CD4-positive, alpha-beta T cell (primary cell): ENCODE measurements at regions not wholly inside any gene's neighbourhood (a gene's known extent, or its start where the extent isn't known, plus 50 kb on each side); places are given as distances from the start of the nearest gene placed in this dataset.

Source experiments
- ATAC-seq: fragments of 200-7000 bp; cut with Tn5 transposase; one replicate; pipeline ENCODE4 v1.10.0; 2022; ENCODE audit warnings: mild to moderate bottlenecking; ENCODE audit not compliant: poor library complexity
- CTCF ChIA-PET: fragments of 350-600 bp; sonication (Branson Sonifier 250); formaldehyde crosslinking; loops from one replicate; lab custom pipeline; 2021; ENCODE audit warnings: antibody characterized with exemption, inconsistent platforms; lab: Charles Lee
- POLR2A ChIA-PET: fragments of 350-600 bp; sonication (Branson Sonifier 250); formaldehyde crosslinking; loops from one replicate; lab custom pipeline; 2021; ENCODE audit warnings: antibody characterized with exemption, inconsistent platforms; lab: Charles Lee
- DNase-seq, 14 experiments: peaks; one replicate each; pipeline ENCODE4 v3.0.0-alpha.2; 2013 to 2020; ENCODE audit warnings: mixed read lengths in 2 of 14
- H3K27ac ChIP-seq, 2 donors: one replicate each; pipeline versions ENCODE4 v1.5.1 to v1.7.0; 2013; ENCODE audit warnings: low read length in 2 of 2, low read depth in 1 of 2, mild to moderate bottlenecking in 1 of 2
- H3K27me3 ChIP-seq, 2 experiments: 1 replicate in 1 of 2; 2 replicates in 1 of 2; pipeline versions ENCODE4 v1.6.1 to v1.7.0; 2013; ENCODE audit warnings: low read length in 2 of 2, control low read depth in 1 of 2, mild to moderate bottlenecking in 1 of 2, moderate library complexity in 1 of 2; ENCODE audit not compliant: insufficient read depth in 2 of 2, control insufficient read depth in 1 of 2
- H3K36me3 ChIP-seq: one replicate; pipeline ENCODE4 v1.6.1; 2013; ENCODE audit warnings: low read length, control low read depth; ENCODE audit not compliant: insufficient read depth
- H3K4me1 ChIP-seq: one replicate; pipeline ENCODE4 v1.6.1; 2013; ENCODE audit warnings: low read length, control low read depth; ENCODE audit not compliant: insufficient read depth
- H3K4me3 ChIP-seq: one replicate; pipeline ENCODE4 v1.5.1; 2013; ENCODE audit warnings: mild to moderate bottlenecking, low read length, moderate library complexity
- H3K9me3 ChIP-seq, 2 experiments: 1 replicate in 1 of 2; 2 replicates in 1 of 2; pipeline versions ENCODE4 v1.6.1 to v1.7.0; 2013; ENCODE audit warnings: low read length in 2 of 2, mild to moderate bottlenecking in 2 of 2, control low read depth in 1 of 2, moderate library complexity in 1 of 2; ENCODE audit not compliant: control insufficient read depth in 1 of 2, insufficient read depth in 1 of 2
- H3K27ac Mint-ChIP-seq: one replicate; pipeline ENCODE4 v1.8.0; 2020; ENCODE audit warnings: mixed read lengths
- H3K27me3 Mint-ChIP-seq: one replicate; pipeline ENCODE4 v1.8.0; 2021; ENCODE audit warnings: mixed read lengths
- H3K36me3 Mint-ChIP-seq: one replicate; pipeline ENCODE4 v1.8.0; 2021; ENCODE audit warnings: low read depth, mixed read lengths
- H3K4me1 Mint-ChIP-seq: one replicate; pipeline ENCODE4 v1.8.0; 2021; ENCODE audit warnings: low read depth, mixed read lengths
- H3K4me3 Mint-ChIP-seq: one replicate; pipeline ENCODE4 v1.8.0; 2020; ENCODE audit warnings: mild to moderate bottlenecking, mixed read lengths
- H3K9me3 Mint-ChIP-seq: one replicate; pipeline ENCODE4 v1.8.0; 2020; ENCODE audit warnings: mixed read lengths
- intact Hi-C, 2 experiments: fragments of 100-400 bp; cut with DNase I in 1 of 2; cut with micrococcal nuclease in 1 of 2; formaldehyde crosslinking; loops; one replicate each; pipeline versions ENCODE4 v1.15.1 to v1.9.0; 2023 to 2025; cut with DNase I, micrococcal nuclease
- TF ChIP-seq, protein P1 (sequence below): fragments of 200-600 bp; IDR thresholded peaks from one replicate; pipeline ENCODE4 v1.8.0; 2022; ENCODE audit warnings: antibody characterized with exemption, mild to moderate bottlenecking

DNA sequence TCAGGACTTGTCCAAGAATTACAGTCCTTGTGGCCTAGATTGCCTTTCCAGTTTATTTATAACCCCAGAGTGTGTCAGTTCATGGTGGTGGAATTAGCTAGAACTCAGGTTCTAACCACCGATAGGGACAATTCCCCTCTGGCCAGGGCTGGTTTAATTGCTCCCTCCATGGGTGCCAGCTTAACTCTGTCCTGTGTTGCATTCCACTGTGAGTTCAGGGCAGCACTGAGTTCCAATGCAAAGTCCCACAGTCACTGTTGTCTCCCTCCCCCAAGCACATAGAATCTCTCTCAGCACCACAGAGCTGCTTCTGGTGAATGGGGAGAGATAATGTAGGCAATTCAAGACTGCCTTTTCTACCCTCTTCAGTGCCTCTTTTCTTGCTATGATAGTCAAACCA is 82.5 kb upstream of the TNFRSF21 start:
- H3K9me3 ChIP-seq: peaks cover 0 to 10% of the 10 kb centered on the region in 2 experiments
- DNase-seq (no peak), ATAC-seq (no peak)
- Mint-ChIP-seq H3K9me3 (peaks cover 6% of the 10 kb centered on the region), H3K4me3 (no peak overlapping the region), H3K27me3 (peaks cover 3% of the 10 kb centered on the region), H3K4me1 (no peaks in the 10 kb centered on the region), H3K27ac (no peak overlapping the region), H3K36me3 (peaks cover 6% of the 10 kb centered on the region)
- no peaks in the 10 kb centered on the region for H3K4me1 ChIP-seq
- no peaks in the 10 kb centered on the region for H3K36me3 ChIP-seq
- intact Hi-C loops: no loop called here
- no peak overlapping the region for H3K27ac ChIP-seq
- CTCF ChIA-PET: no interaction called here
- H3K4me3 ChIP-seq: no peak overlapping the region
- POLR2A ChIA-PET: no interaction called here
- H3K27me3 ChIP-seq: no peaks in the 10 kb centered on the region
- TF ChIP-seq, protein P1, sequence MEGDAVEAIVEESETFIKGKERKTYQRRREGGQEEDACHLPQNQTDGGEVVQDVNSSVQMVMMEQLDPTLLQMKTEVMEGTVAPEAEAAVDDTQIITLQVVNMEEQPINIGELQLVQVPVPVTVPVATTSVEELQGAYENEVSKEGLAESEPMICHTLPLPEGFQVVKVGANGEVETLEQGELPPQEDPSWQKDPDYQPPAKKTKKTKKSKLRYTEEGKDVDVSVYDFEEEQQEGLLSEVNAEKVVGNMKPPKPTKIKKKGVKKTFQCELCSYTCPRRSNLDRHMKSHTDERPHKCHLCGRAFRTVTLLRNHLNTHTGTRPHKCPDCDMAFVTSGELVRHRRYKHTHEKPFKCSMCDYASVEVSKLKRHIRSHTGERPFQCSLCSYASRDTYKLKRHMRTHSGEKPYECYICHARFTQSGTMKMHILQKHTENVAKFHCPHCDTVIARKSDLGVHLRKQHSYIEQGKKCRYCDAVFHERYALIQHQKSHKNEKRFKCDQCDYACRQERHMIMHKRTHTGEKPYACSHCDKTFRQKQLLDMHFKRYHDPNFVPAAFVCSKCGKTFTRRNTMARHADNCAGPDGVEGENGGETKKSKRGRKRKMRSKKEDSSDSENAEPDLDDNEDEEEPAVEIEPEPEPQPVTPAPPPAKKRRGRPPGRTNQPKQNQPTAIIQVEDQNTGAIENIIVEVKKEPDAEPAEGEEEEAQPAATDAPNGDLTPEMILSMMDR: no peak

DNA sequence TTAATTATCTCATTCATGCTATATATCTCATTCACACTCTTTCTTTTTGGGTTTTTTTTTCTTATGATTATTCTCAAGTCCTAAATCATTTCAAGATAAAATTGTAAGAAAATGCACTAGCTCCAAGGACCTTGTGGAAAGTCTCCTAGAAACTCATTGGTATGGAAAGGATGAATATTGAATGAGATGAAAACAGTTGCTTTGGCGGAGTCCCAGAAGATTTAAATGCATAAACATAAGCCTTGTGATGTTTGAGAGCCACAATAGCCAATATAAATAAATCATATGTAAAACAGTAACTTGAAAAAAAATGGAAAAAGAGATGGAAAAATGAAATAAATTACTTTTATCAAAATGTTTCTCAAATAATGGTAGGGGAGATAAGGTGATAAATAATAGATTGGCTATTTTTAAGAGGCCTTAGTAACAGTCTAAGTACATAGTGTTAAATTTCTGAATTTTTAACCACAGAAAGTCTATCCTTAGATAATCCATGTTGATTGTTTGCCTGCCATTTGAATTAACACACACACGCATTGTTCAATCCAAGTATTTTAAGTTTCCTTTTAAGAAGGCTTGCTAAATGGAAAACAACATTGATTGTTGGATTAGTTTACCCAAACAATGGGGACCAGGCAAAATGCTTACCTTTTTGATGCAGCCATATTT is 81.1 kb upstream of the CD2AP start:
- ChIA-PET CTCF (interaction anchor here (1.0 kb wide), 1 partner anchor 15 kb away, joined by 3 read pairs; no protein-coding TSS in a partner anchor), POLR2A (no interaction called here)
- H3K36me3 ChIP-seq: no peaks in the 10 kb centered on the region
- peaks cover 3% of the 10 kb centered on the region for H3K27me3 Mint-ChIP-seq
- no peaks in the 10 kb centered on the region for H3K4me1 ChIP-seq
- H3K4me3 ChIP-seq: no peak overlapping the region
- no peak overlapping the region for H3K4me3 Mint-ChIP-seq
- H3K36me3 Mint-ChIP-seq: no peaks in the 10 kb centered on the region
- H3K27ac ChIP-seq: no peak overlapping the region
- H3K9me3 ChIP-seq: peaks cover 0 to 4% of the 10 kb centered on the region in 2 experiments
- ATAC-seq (no peak), DNase-seq (no peak)
- no peak overlapping the region for H3K27ac Mint-ChIP-seq
- intact Hi-C loops: no loop called here
- H3K4me1 Mint-ChIP-seq: no peaks in the 10 kb centered on the region
- H3K9me3 Mint-ChIP-seq: peaks cover 2% of the 10 kb centered on the region
- H3K27me3 ChIP-seq: no peaks in the 10 kb centered on the region
- TF ChIP-seq, protein P1: no peak

DNA sequence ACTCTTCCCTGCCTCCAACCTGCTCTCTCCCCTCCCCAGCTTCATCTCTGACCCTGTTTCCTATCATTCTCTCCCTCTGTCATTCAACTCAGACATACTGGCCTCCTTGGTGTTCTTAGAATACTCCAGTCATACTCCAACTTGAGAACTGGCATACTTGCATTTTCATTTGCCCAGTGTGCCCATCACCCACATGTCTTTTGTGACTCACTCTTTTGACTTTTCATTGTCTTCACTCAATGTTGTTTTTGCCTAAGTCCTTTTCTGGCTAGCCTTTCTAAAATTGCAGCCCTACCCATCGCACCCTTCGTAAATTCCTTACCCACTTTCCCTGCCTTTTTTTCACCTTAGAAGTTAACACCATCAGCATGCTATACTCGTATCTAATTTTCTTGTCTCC is 77.0 kb upstream of the CD2AP start:
- no peaks in the 10 kb centered on the region for H3K9me3 Mint-ChIP-seq
- no peaks in the 10 kb centered on the region for H3K36me3 Mint-ChIP-seq
- no peaks in the 10 kb centered on the region for H3K36me3 ChIP-seq
- TF ChIP-seq, protein P1: no peak
- no peak for DNase-seq
- no peak overlapping the region for H3K4me3 ChIP-seq
- H3K4me1 ChIP-seq: no peaks in the 10 kb centered on the region
- no peak overlapping the region for H3K4me3 Mint-ChIP-seq
- intact Hi-C loops: no loop called here
- H3K4me1 Mint-ChIP-seq: no peaks in the 10 kb centered on the region
- no peaks in the 10 kb centered on the region for H3K27me3 Mint-ChIP-seq
- POLR2A ChIA-PET: no interaction called here
- CTCF ChIA-PET: no interaction called here
- no peak overlapping the region for H3K27ac ChIP-seq
- H3K27ac Mint-ChIP-seq: no peak overlapping the region
- no peak for ATAC-seq
- no peaks in the 10 kb centered on the region for H3K27me3 ChIP-seq
- no peaks in the 10 kb centered on the region for H3K9me3 ChIP-seq
